ENCODE measurements at regions not wholly inside any gene's neighbourhood (a gene's known extent, or its start where the extent isn't known, plus 50 kb on each side); places are given as distances from the start of the nearest gene placed in this dataset.

DNA sequence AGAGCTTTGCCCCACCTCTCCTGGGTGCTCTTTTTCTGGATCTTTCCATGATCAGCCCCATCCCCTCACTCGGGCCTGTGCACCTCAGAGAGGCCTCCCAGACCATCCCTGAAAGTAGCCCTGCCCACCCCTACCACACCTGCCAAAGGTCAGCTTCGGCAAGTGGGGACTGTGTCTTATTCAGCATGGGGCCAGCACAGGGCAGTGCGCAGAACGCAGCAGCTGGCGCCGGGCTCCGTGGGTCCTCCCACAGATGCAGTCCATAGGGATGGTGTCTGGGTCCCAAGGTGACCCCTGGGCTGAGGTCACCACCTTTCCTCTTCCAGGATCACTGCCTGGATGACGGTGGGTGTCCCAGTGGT lies 79.4 kb downstream of the CEBPB start:
- no peak for TF ChIP-seq YY1 (IDR thresholded peaks at IDR 0.05; ENCODE audit: insufficient read depth, insufficient read length)
- no peak for TF ChIP-seq SUZ12 (IDR thresholded peaks at IDR 0.05; ENCODE audit: extremely low read depth, insufficient read depth, insufficient read length)
- TF ChIP-seq ZNF274 (IDR thresholded peaks at IDR 0.05; ENCODE audit: low read depth, low read length) = no peak

All from NT2/D1 (cell line).